IMR-90 (cell line): ENCODE measurements at regions not wholly inside any gene's neighbourhood (a gene's known extent, or its start where the extent isn't known, plus 50 kb on each side); places are given as distances from the start of the nearest gene placed in this dataset.

ENCODE experiments used
- ATAC-seq: fragments of 200-7000 bp; cut with Tn5 transposase; 2 replicates; pipeline ENCODE4 v1.9.1; 2020; ENCODE audit warnings: low read depth, mild to moderate bottlenecking, moderate library complexity
- BruUV-seq: library from RNA; stranded (reverse); fragments of 400-500 nt; replicated peaks from 2 replicates; lab custom pipeline; 2021; lab: Mats Ljungman, UMichigan
- CTCF ChIA-PET: fragments of 300-600 bp; formaldehyde crosslinking; extraction: SDS; loops from one replicate; lab custom pipeline; 2021; ENCODE audit warnings: antibody characterized with exemption; lab: Yijun Ruan, JAX
- POLR2A ChIA-PET: fragments of 300-600 bp; sonication (Branson Sonifier 250); formaldehyde crosslinking; loops from one replicate; lab custom pipeline; 2022; ENCODE audit warnings: antibody characterized with exemption; ENCODE audit not compliant: unreplicated experiment; lab: Charles Lee
- DNase-seq: peaks from one replicate; pipeline ENCODE4 v3.0.0; 2013
- H2AFZ ChIP-seq: replicated peaks from 2 replicates; pipeline ENCODE3; 2013; ENCODE audit warnings: low read length, mild to moderate bottlenecking; ENCODE audit not compliant: poor library complexity
- H2AK5ac ChIP-seq: 2 replicates; pipeline ENCODE4 v1.6.1; 2013; ENCODE audit warnings: low read depth, low read length, inconsistent platforms
- H2AK9ac ChIP-seq: replicated peaks from 2 replicates; pipeline ENCODE3; 2013; ENCODE audit warnings: mild to moderate bottlenecking, low read depth, low read length, moderate library complexity; ENCODE audit not compliant: poor library complexity
- H2BK120ac ChIP-seq: 2 replicates; pipeline ENCODE4 v1.6.1; 2013; ENCODE audit warnings: low read depth, low read length, inconsistent platforms
- H2BK15ac ChIP-seq: 3 replicates; pipeline ENCODE4 v1.6.1; 2013; ENCODE audit warnings: low read depth, low read length, inconsistent platforms
- H2BK20ac ChIP-seq: 2 replicates; pipeline ENCODE4 v1.6.1; 2013; ENCODE audit warnings: low read depth, mild to moderate bottlenecking, inconsistent platforms, low read length, moderate library complexity
- H2BK5ac ChIP-seq: 2 replicates; pipeline ENCODE4 v1.6.1; 2013; ENCODE audit warnings: mild to moderate bottlenecking, low read depth, low read length, inconsistent platforms; ENCODE audit not compliant: poor library complexity, severe bottlenecking
- H3K14ac ChIP-seq: replicated peaks from 2 replicates; pipeline ENCODE4 v1.6.1; 2013; ENCODE audit warnings: low read depth, low read length, inconsistent platforms
- H3K18ac ChIP-seq: 2 replicates; pipeline ENCODE4 v1.6.1; 2013; ENCODE audit warnings: low read depth, low read length, control low read depth
- H3K23ac ChIP-seq: 2 replicates; pipeline ENCODE4 v1.6.1; 2013; ENCODE audit warnings: low read depth, low read length, inconsistent platforms
- H3K27ac ChIP-seq: 2 replicates; pipeline ENCODE4 v1.5.1; 2013; ENCODE audit warnings: mild to moderate bottlenecking, control low read depth, low read length; ENCODE audit not compliant: insufficient read depth
- H3K27me3 ChIP-seq: 2 replicates; pipeline ENCODE4 v1.6.1; 2013; ENCODE audit warnings: low read length; ENCODE audit not compliant: control insufficient read depth, insufficient read depth
- H3K36me3 ChIP-seq: 2 replicates; pipeline ENCODE4 v1.6.1; 2013; ENCODE audit warnings: low read length, mixed read lengths; ENCODE audit not compliant: control insufficient read depth, insufficient read depth
- H3K4ac ChIP-seq: 2 replicates; pipeline ENCODE4 v1.6.1; 2013; ENCODE audit warnings: low read depth, low read length, inconsistent platforms
- H3K4me1 ChIP-seq: 2 replicates; pipeline ENCODE4 v1.6.1; 2013; ENCODE audit warnings: low read length, mixed read lengths; ENCODE audit not compliant: control insufficient read depth, insufficient read depth
- H3K4me2 ChIP-seq: 2 replicates; pipeline ENCODE4 v1.6.1; 2013; ENCODE audit warnings: low read depth, mild to moderate bottlenecking, control low read depth, low read length, moderate library complexity
- H3K4me3 ChIP-seq: 2 replicates; pipeline ENCODE4 v1.5.1; 2013; ENCODE audit warnings: low read depth, mild to moderate bottlenecking, control low read depth, low read length, moderate library complexity; ENCODE audit not compliant: insufficient read depth
- H3K56ac ChIP-seq: 2 replicates; pipeline ENCODE4 v1.6.1; 2013; ENCODE audit warnings: low read length, inconsistent platforms; ENCODE audit not compliant: insufficient read depth; ENCODE audit errors: extremely low read depth
- H3K79me1 ChIP-seq, 2 experiments: 2 replicates each; pipeline ENCODE4 v1.6.1; 2013; ENCODE audit warnings: low read length in 2 of 2, inconsistent platforms in 1 of 2, low read depth in 1 of 2
- H3K9ac ChIP-seq: 2 replicates; pipeline ENCODE4 v1.6.1; 2013; ENCODE audit warnings: low read depth, low read length, control low read depth
- H3K9me1 ChIP-seq: 2 replicates; pipeline ENCODE4 v1.6.1; 2013; ENCODE audit warnings: low read length, inconsistent platforms; ENCODE audit not compliant: insufficient read depth
- H3K9me3 ChIP-seq: 2 replicates; pipeline ENCODE4 v1.6.1; 2013; ENCODE audit warnings: low read length; ENCODE audit not compliant: control insufficient read depth, insufficient read depth
- H4K20me1 ChIP-seq: 2 replicates; pipeline ENCODE4 v1.6.1; 2013; ENCODE audit warnings: low read length, inconsistent platforms; ENCODE audit not compliant: insufficient read depth
- H4K5ac ChIP-seq: 2 replicates; pipeline ENCODE4 v1.6.1; 2013; ENCODE audit warnings: mild to moderate bottlenecking, low read depth, low read length, control low read depth
- H4K8ac ChIP-seq, 2 experiments: 2 replicates each; pipeline ENCODE4 v1.6.1; 2013; ENCODE audit warnings: low read depth in 2 of 2, low read length in 2 of 2, control low read depth in 1 of 2, inconsistent platforms in 1 of 2
- H4K91ac ChIP-seq: 2 replicates; pipeline ENCODE4 v1.6.1; 2013; ENCODE audit warnings: low read depth, low read length, inconsistent platforms; ENCODE audit not compliant: insufficient read depth
- BHLHE40 ChIP-seq: fragments of 150-350 bp; IDR thresholded peaks from 2 replicates; pipeline ENCODE4 v1.6.1; 2016; ENCODE audit warnings: mild to moderate bottlenecking, low read depth, low read length
- CHD1 ChIP-seq: IDR thresholded peaks from 2 replicates; pipeline ENCODE4 v1.6.1; 2012; ENCODE audit warnings: low read depth, low read length, improper control_type of control experiment
- MAZ ChIP-seq: IDR thresholded peaks from 2 replicates; pipeline ENCODE4 v1.6.1; 2012; ENCODE audit warnings: low read depth, mild to moderate bottlenecking, low read length, improper control_type of control experiment, moderate library complexity, borderline replicate concordance
- MXI1 ChIP-seq: IDR thresholded peaks from 2 replicates; pipeline ENCODE4 v1.6.1; 2012; ENCODE audit warnings: low read depth, mild to moderate bottlenecking, low read length, moderate library complexity, borderline replicate concordance
- POLR2A ChIP-seq: IDR thresholded peaks from 2 replicates; pipeline ENCODE4 v1.6.1; 2012; ENCODE audit warnings: mild to moderate bottlenecking, low read depth, low read length
- RCOR1 ChIP-seq: IDR thresholded peaks from 2 replicates; pipeline ENCODE4 v1.6.1; 2012; ENCODE audit warnings: mild to moderate bottlenecking, low read length, improper control_type of control experiment; ENCODE audit not compliant: insufficient replicate concordance
- SMC3 ChIP-seq: fragments of 150-350 bp; IDR thresholded peaks from 2 replicates; pipeline ENCODE4 v1.6.1; 2016; ENCODE audit warnings: low read depth, mild to moderate bottlenecking, antibody characterized with exemption, low read length, moderate library complexity
- WGBS, 2 experiments: methylation state at CpG; one replicate each; pipeline versions ENCODE4 v1.1.5 to v1.1.7; 2013; ENCODE audit warnings: missing lambda C conversion rate in 2 of 2; ENCODE audit not compliant: insufficient read length in 1 of 2; ENCODE audit errors: extremely low coverage in 2 of 2; 5-methylcytosine and 5-hydroxymethylcytosine counted together
- dilution Hi-C: fragments of 300-500 bp; cut with HindIII; formaldehyde crosslinking; loops from one replicate; pipeline ENCODE4 v1.14.3; 2018; ENCODE audit warnings: low sequenced_read_pairs; ENCODE audit not compliant: unreplicated experiment
- in situ Hi-C: fragments of 300-500 bp; cut with MboI; formaldehyde crosslinking; loops from 3 replicates; pipeline ENCODE4 v1.14.3; 2019; ENCODE audit warnings: low sequenced_read_pairs, inconsistent platforms, mixed read lengths
- intact Hi-C: fragments of 100-400 bp; cut with micrococcal nuclease; formaldehyde crosslinking; loops from 2 replicates; pipeline ENCODE4 v1.10.0; 2022
- TF ChIP-seq, protein P1 (sequence below): fragments of 150-350 bp; IDR thresholded peaks from 2 replicates; pipeline ENCODE4 v1.6.1; 2016; ENCODE audit warnings: low read depth, mild to moderate bottlenecking, low read length, moderate library complexity, borderline replicate concordance
- TF ChIP-seq, protein P2 (sequence below): conservative IDR thresholded peaks from 2 replicates; pipeline ENCODE4 v1.5.1; 2012; ENCODE audit warnings: mild to moderate bottlenecking, low read depth, low read length, improper control_type of control experiment

DNA sequence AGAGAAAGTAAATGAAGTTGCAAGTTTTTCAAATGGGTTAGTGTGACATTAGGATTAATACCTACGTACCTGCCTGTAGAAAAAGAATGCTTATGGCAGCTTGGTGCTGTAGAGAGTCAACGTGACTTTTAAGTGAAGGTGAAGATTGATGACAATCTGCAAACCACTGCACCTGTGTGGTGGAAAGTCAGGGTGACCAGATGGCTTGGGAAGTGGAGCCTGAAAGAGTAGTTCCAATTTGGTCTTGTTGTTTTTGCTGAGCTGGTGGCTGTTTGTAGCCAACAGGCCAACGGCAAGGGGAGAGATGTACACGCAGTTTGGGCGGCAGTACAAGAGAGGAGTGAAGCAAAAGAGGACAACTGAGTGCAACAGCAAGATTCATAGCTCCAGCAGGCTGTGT lies 78.1 kb upstream of the JAK1 start:
- ATAC-seq = no peak
- no peak overlapping the region for H3K4ac ChIP-seq
- no peak overlapping the region for H3K4me2 ChIP-seq
- in situ Hi-C loops = no loop called here
- no peak overlapping the region for H3K23ac ChIP-seq
- no peak for TF ChIP-seq BHLHE40
- TF ChIP-seq CHD1 = no peak
- TF ChIP-seq MXI1 = no peak
- TF ChIP-seq, protein P1, sequence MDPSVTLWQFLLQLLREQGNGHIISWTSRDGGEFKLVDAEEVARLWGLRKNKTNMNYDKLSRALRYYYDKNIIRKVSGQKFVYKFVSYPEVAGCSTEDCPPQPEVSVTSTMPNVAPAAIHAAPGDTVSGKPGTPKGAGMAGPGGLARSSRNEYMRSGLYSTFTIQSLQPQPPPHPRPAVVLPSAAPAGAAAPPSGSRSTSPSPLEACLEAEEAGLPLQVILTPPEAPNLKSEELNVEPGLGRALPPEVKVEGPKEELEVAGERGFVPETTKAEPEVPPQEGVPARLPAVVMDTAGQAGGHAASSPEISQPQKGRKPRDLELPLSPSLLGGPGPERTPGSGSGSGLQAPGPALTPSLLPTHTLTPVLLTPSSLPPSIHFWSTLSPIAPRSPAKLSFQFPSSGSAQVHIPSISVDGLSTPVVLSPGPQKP = no peak
- TF ChIP-seq MAZ = no peak
- TF ChIP-seq, protein P2, sequence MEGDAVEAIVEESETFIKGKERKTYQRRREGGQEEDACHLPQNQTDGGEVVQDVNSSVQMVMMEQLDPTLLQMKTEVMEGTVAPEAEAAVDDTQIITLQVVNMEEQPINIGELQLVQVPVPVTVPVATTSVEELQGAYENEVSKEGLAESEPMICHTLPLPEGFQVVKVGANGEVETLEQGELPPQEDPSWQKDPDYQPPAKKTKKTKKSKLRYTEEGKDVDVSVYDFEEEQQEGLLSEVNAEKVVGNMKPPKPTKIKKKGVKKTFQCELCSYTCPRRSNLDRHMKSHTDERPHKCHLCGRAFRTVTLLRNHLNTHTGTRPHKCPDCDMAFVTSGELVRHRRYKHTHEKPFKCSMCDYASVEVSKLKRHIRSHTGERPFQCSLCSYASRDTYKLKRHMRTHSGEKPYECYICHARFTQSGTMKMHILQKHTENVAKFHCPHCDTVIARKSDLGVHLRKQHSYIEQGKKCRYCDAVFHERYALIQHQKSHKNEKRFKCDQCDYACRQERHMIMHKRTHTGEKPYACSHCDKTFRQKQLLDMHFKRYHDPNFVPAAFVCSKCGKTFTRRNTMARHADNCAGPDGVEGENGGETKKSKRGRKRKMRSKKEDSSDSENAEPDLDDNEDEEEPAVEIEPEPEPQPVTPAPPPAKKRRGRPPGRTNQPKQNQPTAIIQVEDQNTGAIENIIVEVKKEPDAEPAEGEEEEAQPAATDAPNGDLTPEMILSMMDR = no peak
- no peak for TF ChIP-seq RCOR1
- no peak for TF ChIP-seq SMC3
- TF ChIP-seq POLR2A = no peak
- H4K5ac ChIP-seq = no peak overlapping the region
- H2BK15ac ChIP-seq = no peak overlapping the region
- dilution Hi-C loops = no loop called here
- H3K27ac ChIP-seq = no peak overlapping the region
- H3K18ac ChIP-seq = no peak overlapping the region
- no peak overlapping the region for H2AK5ac ChIP-seq
- no peak overlapping the region for H2BK20ac ChIP-seq
- BruUV-seq = no TSS peak
- H3K9me1 ChIP-seq = no peaks in the 10 kb centered on the region
- H3K9ac ChIP-seq = no peak overlapping the region
- H2AK9ac ChIP-seq = no peak overlapping the region
- intact Hi-C loops = no loop called here
- no peak overlapping the region for H4K91ac ChIP-seq
- H3K4me1 ChIP-seq = peaks cover 2% of the 10 kb centered on the region; the same call in 1 of the 2 replicates
- no peaks in the 10 kb centered on the region for H3K79me1 ChIP-seq
- no peak for DNase-seq
- H3K9me3 ChIP-seq = no peaks in the 10 kb centered on the region
- no peak overlapping the region for H2BK5ac ChIP-seq
- 60% methylated on average over 3 of the region's 5 CpGs; no CpG with 5 or more reads in 1 of the 2 experiments for WGBS, 2 experiments
- ChIA-PET CTCF (interaction anchor here (0.6 kb wide), 2 partner anchors 23 to 52 kb away, joined by 3 read pairs; no protein-coding TSS in a partner anchor), POLR2A (no interaction called here)
- no peak overlapping the region for H3K14ac ChIP-seq
- no peaks in the 10 kb centered on the region for H3K36me3 ChIP-seq
- no peak overlapping the region for H4K8ac ChIP-seq
- H2AFZ ChIP-seq = no peak overlapping the region
- H3K56ac ChIP-seq = no peak overlapping the region
- H2BK120ac ChIP-seq = no peak overlapping the region
- peaks cover 2% of the 10 kb centered on the region; the same call in 1 of the 2 replicates for H3K27me3 ChIP-seq
- H4K20me1 ChIP-seq = no peaks in the 10 kb centered on the region
- H3K4me3 ChIP-seq = no peak overlapping the region
